NCI-H2081 (cell line): ENCODE measurements at regions not wholly inside any gene's neighbourhood (a gene's known extent, or its start where the extent isn't known, plus 50 kb on each side); places are given as distances from the start of the nearest gene placed in this dataset.

ENCODE experiments used
- DNase-seq, 2 experiments: peaks; one replicate each; lab custom pipeline; 2025; lab: John Stamatoyannopoulos, UW

DNA sequence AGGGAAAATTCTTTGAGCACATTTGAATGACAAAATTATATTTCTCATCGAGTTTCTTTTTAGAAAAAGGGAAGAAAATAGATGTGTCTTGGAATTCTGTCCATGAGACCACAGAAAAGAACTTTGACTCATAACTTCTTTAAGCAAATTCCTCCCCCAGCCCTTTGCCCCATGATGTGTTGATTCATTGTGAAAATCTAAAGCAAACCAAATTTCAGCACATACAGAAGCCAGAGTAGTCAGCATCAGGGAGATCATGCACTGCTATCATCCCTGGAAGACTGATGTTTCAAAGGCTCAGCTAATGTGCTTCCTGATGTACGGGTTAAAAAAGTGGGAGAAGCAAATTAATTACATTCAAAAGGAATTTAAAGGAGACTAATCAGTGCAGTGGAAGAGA is 159.7 kb downstream of the FAT3 start:
- DNase-seq = no peak

DNA sequence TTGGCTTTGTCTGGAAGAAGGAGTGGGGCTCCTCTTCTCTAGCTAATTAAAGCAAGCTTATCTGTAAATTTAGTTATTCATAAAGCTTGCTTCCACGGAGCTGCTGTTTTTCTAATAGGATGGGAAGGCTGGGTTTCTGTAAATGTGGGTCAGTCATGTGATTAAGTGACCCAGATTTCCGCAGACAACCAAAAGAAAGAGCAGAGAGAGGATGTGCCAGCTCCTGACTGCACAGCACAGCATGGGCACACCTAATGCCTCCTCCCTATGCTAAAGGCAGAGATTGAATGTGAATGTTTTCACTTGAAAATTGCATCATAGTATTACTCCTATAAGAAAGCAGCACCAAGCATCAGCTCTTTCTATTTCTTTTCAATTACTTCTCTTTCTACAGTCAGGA is 160.2 kb downstream of the FAT3 start:
- DNase-seq = no peak

DNA sequence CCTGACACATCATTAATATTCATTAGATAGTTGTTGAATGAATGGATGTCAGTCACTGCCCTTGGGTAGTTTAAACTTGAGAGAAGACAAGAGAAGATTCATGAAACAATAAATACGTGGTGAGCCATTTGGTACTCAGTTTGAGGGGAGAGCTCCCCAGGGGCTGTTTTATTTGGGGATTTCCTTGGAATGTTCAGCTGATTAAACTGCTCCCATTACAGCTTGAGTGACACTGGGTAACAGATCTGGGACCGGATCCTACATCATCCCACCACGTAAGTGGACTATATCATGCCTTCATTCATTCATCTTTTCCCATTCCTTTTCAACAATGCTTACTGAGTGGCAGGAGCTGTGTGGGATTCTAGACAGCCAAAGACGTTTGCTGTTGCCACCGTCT is 162.0 kb downstream of the FAT3 start:
- DNase-seq = no peak

DNA sequence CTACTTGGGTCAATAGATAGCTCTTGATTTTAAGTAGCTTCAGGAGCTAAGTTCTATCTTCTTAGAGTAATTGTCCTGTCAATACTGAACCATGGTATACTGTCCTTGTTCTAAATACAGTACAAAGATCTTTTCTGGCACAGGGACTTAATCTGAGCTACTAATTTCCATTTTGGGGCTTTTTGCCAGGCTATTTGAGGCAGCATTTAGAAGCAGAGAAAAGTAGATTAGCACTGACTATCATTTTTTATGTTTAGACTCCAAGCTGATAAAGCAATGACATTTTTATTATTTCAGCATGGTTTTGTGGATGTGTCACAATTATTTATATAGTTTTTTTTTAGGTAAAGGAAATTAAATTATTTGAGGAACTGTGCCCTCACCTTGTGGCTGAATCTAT is 163.2 kb downstream of the FAT3 start:
- DNase-seq = no peak

DNA sequence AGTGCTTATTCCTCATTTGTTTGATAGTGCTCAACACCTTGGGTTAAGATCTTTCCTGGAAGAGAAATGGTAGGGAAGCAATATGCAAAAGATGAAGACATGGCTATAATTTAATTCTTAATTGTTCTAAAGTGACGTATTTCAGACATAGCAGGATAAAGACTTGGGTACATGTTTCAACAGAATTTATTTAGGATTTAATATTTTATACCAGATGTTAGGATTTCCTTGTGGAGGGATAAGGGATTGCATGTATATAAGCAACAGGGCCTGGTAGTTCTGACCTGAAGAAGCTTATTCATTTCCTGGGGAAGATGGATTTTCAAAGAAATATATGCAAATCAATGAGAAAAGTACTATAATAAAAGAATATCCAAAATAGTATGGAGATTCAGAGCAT is 163.8 kb downstream of the FAT3 start:
- no peak for DNase-seq

DNA sequence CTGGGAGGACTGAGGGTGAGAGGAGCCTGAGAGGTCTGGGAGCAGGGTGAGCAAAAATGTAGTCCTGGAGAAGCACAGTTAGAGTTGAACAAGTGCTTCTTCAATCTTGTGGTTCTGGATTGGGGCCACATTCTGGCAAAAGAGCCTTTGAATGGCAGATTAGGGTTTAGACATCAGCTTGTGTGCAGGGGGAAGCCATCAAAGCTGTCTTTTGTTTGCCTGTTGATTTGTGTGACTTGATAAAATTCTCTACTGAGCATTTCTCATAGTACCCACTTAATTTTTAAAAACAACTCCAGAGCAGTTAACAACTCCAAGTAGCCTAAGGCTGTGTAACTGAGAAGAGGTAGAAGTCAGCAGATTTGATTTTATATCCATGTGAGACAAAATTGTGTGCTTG is 166.2 kb downstream of the FAT3 start:
- no peak for DNase-seq

DNA sequence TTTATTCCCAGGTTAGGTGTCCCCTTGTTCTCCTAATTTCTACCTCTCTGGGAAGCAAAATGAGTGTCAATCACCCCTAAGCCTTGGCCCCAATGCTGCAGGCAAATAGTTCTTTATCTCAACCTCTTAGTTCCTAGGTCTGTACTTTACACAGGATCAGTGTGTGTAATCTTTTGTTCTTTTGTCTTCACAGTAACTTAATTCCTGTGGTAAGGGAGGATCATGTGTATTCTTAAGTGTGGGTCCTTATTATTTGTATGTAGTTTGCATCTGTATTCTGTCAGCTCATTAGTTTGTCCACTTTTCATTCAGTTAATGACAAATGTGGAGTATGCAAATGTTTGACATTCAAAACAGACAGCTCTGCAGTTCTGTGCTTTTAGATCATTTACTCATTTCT is 166.7 kb downstream of the FAT3 start:
- DNase-seq = no peak

DNA sequence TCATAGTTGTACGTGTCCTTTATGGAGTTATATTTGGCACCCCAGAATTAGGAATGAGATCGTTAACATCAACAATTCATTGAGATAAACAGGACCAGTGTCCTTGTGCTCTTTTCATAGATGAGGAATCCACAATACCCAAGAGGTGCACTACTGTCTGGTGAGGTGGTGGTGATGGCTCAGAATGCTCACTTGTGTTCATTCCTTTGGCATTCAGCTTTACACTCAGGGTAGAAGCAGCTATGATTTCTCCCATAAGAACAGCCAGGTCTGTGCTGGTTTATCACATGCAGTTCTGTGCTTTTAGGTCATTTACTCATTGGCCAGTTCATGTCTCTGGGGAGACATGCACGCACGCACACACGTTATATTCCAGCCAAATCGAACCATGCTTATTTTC is 167.2 kb downstream of the FAT3 start:
- DNase-seq = no peak

DNA sequence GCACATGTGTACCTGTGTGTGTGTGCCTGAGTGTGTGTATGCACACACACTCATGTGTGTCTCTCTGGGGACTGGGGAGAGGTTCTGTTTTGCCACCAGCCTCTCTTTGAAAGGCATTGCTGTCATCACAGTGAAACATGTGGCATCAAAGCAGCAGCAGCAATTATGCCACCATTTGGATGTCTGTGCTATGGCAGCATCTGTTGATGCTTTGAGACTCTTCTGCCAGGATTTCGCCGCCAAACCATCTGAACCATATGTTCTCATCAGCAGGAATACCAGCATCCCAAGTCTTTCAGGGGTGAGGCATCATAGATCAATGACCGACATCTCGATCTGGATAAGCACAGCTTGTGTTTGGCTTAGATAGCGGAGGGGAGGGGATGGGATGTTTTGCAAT is 168.6 kb downstream of the FAT3 start:
- no peak for DNase-seq

DNA sequence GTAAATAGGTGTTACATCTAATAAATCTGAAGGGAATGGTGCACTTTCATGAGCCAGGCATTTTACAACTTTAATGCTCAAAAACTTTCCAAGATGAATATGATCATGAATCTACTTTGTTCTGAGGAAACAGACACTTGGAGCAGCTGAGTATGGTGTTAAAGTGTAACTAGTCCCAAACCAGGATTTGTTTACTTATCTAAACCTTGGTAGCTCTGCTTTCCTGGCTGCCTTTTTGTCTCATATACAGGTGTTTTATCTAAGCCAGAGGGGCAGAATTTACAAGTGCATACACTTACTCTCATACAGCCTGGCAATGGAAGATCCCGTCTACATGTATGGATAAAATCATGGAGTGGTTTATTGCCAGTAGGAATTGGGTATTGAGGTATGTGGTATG is 171.5 kb downstream of the FAT3 start:
- no peak for DNase-seq

DNA sequence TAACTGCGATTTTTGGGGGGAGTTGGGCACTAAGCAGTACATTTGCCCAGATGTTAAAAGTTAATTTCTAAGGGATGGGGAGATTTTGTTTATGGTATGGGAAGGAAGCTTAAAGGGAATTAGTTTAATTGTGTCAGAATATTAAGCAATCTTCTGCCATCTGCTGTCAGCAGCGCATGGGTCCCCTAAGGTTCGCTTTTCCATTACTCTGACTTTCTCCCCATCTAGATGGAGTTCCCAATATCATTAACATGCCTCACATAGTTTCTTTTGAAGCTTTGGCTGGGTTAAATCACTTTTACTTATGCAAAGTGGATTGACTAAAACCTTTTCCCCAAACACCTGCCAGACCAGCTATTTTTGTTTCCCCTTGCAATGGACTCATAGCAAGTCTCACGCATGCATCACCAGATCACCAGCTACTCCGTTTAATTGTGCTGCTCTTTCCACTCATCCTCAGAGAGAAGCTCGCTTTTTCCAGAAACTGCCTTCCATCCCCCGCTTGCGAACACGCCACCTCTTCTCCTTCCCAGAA is 172.7 kb downstream of the FAT3 start:
- no peak for DNase-seq

DNA sequence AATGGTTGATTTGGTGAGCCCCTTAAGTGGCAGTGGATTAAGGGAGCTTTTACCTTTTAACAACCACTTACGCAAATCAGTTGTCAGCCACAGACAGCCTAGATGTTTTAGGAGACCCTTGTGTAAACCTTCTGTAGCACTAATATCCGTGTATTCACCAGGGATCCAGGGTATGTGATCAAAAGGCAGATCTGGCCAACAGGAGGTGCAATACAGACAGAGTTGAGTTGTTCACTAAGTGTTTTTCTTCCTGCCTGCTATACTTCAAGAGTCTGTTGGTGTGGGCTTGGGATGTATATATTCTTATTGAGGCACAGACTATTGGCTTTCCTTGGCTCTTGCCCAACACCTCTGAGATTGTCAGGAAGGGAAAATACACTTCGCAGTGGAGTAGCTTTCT is 175.1 kb downstream of the FAT3 start:
- DNase-seq = no peak

DNA sequence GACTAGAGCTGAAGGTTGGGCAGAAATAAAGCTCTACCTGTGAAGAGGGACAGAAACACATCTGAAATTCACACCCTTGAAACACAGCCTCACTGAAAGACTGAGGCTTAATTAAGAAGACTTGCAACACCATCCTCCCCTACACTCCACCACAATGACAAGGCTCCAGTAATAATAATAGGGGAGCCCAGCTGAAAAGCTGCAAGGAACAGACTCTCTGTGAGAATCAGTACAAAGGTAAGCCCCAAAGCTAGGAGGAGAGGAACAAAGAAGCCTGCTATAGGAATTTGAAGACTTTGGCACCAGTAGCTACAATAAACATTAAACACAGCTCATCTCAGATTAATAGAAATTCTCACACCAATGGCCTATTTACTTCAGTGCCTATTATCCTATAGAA is 176.9 kb downstream of the FAT3 start:
- DNase-seq = no peak

DNA sequence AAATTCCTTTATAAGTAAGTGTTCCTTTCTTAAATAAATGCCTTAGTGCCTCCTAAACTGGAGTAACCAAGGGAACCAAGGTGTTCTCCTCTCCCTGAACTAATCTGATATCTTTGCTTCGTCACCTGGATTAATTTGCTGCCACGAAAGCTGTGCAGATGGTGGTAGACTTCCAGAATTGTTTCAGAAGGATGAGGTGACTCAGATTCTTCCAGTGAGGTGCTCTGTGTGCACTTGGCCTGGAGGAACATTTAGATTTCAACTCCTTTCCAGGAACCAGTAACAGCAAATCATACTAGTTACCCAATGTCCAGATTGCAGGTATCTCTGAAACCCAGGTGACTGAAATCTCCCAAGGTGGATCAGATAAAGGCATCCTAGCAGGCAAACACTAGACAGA is 181.9 kb downstream of the FAT3 start:
- no peak for DNase-seq

DNA sequence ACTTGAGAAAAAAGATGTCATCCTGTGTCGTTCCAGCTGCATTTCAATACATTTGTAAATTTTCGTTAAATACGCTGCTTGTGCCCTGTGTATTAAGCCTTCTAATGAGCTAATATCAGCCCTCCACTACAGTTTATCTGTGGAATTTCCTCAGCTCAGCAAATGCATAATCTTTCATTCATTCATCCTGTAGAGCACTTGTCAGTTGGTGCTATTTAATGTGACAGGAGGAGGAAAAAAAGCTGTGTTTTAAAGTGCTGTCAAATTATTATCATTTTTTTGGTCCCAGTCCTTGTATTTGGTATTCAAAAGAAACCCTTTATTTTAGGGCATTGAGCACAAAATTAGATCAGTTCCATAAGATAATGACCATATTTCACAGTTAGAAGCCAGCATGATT is 184.7 kb downstream of the FAT3 start:
- DNase-seq = no peak

DNA sequence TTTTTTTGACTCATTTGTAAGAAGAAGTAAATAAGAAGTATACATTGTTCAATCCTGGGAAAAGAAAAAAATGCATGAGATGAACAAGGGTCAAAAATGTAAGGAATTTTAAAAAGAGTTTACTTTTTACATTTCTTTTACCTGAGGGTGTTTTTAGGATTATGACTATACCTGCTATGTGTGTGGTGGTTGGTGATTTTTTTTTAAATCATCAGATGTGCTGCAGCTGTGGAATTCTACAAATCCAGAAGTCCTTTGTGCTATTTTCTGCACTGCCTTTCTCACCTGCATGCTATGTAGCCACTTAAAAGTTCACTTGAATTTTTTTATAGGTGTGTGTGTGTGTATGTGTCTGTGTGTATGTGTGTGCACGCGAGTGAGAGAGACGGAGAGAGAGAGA is 185.3 kb downstream of the FAT3 start:
- no peak for DNase-seq

DNA sequence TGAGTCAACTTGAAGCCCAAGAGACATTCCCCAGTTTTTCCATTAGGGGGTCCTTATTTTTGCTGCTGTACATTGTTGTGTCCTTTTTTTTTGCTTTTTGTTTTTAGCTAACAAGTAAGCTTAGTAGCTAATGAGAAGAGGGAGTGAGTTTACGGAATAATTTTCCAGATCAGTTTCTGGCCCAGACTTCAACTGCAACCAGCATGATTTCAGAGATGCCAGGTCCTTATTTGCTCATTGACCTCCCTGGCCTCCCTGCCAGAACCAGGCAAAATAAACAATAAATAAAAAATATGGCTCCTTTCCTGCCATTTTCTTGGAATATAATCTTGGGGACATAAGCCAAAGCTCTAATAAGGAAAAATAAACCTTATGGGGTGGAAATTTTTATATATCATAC is 185.9 kb downstream of the FAT3 start:
- no peak for DNase-seq

DNA sequence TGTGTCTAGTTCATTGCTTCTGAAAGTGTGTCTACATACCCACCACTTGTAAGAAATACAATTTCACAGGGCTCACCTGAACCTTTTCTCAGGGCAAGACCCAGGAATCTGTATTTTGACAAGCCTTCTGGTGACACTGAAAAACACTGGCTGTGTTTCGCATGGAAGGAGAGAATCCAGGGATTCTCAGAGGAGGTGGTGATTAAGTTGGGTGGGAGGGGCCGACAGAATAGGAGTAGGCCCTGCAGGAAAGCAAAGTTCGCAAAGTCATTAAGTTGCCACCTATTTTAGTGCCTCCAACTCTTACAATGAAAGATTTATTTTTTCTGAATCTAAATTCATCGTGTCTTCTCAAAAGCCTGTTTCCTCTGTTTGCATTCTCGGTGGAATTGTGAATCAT is 186.8 kb downstream of the FAT3 start:
- DNase-seq = no peak

DNA sequence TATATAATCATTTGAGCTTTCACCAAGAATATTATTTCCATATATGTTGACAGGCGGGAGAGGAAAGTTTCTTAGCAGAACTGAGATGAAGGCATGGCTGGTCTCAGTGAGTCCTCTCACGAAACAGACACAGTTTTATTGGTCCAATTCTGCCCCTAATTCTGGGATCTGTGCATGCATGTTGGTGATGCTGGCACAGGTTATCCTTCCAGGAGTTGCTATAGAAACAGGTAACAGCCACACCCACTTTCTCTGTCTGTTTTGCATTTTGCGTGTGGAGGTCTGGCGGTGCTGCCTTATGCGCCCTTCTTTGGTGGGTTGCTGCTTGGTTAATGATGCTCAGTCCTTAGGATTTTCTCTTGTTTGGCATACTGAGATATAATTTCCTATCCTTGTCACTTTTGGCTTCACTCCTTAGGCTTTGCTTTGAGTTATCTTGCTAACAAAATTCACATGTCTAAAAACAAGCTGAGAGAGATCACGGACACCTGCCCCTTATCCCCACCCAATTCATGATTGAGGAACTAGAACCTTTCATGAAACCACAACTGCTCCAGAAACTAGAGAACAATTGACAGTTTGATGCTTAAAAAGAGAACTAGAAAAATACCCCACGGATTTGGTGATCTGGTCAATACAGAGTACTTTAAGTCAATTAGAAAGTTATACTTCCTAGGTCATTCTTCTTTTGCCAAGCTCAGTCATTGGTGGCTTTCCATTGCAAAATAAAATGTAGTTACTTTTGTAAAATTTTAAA is 189.3 kb downstream of the FAT3 start:
- DNase-seq = no peak

DNA sequence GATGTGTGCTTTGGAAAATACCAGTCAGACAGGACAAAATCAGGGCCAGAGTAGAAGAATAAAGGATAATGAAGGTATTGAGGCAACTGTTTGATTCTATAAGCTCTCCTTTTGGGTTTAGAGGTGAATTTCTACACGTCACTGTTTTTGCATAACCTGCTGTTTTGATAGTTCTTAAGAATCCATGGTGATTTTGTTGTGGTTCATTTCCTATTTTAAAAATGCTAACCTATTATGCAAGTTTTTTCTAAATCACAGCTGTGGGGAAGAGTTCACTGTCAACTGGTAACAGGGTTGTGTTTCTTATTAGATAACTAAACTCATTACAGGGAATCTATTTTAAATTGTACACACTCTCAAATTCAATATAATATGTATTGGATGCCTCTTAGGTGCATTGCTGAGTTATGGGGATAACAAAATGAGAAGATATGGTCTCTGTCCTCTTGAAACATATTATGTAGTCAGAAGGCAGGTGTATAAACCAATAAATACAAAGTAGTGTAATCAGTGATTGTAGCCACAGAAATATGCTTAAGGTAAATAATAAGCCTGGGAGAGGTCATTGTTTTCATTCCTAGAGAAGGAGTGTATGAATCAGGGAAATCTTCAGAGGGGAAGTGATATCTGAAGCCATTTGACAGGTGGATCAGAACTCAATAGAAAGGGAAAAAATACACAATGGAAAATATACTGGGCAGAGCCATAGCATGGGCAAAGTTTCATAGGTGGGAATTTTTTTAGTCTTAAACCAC is 192.5 kb downstream of the FAT3 start:
- DNase-seq = no peak

DNA sequence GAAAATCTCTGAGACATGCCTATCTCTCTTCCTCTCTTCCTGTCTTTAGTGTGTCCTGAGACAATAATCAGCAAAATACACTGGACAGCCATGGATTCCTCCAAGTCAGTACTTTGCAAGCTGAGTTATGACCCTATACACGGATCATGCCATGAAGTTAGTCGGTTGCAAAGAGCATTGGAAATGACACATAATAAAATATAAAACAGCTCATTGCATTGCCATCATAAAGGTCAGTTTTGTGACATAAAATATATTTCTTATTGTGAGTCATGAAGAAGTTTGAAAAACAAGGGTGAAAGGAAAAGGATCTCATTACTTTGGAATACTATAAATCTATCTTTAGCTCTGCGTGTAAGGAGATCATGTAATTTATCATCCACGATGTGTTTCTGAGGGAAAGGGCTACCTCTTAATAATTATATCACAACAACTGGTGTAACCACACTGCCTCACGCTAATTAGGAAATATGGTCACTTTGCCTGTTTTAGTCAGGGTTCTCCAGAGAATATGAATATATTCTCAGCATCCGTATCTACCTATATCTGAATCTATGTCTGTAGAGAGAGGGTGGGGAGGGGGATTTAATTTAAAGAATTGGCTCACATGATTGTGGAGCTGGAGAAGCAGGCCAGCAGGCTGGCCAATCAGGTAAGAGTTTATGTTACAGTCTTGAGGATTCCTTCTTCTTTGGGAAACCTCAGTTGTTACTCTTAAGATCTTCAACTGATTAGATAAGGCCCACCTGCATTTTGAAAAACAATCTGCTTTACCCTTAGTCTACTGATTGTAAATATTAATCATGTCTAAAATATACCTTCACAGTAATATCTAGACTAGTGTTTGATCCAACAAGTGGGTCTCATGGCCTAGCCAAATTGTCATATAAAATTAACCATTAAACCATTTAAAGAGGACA is 198.8 kb downstream of the FAT3 start:
- DNase-seq = no peak

DNA sequence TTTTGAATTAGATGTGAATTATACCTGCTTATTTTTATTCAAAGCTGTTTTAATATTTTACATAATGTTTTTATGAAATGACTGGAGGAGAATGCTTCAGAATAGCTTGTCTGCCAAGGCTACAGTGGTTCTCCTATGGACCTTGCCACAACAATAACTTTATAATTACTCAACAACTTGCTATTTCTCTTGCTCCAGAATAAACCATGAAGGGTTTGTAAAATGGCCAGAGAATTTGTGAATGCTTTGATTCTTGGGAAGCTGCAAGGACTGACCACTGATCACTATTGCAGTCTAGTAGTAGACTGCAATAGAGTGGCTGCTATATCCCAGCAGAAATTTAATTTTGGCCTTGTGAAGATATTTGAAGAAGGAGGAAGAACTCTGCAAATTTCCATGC is 199.7 kb downstream of the FAT3 start:
- no peak for DNase-seq

DNA sequence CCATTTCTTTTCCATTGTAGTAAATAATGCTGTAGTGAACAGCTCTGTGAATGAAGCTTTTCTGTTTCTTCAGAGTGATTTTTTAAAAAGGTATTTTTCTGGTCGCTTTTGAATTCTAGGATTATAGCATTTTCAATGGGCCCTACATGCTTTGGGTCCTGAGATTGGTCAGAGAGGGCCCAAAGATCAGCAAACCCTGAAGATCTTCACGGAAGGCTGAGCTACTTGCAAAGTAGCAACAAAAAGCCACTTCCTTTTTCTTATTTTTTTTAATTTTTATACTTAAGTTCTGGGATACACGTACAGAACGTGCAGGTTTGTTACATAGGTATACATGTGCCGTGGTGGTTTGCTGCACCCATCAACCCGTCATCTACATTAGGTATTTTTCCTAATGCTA is 200.5 kb downstream of the FAT3 start:
- DNase-seq = no peak
